ENCODE measurements at regions not wholly inside any gene's neighbourhood (a gene's known extent, or its start where the extent isn't known, plus 50 kb on each side); places are given as distances from the start of the nearest gene placed in this dataset.

DNA sequence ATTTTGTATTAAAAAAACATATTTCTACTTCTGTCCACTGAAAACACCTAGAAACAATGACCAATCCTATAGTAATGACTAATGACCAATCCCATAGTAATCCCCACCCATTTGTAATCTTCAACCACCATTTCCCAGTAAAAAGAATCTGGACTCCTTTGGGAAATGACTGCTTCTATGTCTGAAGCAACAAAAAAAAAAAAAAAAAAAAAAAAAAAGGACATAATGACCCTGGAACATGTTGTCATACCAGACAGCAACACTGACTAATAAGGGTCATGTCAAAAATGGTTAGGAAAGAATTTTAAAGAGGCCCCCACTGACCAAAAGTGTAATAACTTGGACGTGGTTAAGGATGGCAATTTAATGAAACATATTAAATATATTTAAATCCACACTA, 88.3 kb downstream of the TUBA3C start:
- TF ChIP-seq, protein P1, sequence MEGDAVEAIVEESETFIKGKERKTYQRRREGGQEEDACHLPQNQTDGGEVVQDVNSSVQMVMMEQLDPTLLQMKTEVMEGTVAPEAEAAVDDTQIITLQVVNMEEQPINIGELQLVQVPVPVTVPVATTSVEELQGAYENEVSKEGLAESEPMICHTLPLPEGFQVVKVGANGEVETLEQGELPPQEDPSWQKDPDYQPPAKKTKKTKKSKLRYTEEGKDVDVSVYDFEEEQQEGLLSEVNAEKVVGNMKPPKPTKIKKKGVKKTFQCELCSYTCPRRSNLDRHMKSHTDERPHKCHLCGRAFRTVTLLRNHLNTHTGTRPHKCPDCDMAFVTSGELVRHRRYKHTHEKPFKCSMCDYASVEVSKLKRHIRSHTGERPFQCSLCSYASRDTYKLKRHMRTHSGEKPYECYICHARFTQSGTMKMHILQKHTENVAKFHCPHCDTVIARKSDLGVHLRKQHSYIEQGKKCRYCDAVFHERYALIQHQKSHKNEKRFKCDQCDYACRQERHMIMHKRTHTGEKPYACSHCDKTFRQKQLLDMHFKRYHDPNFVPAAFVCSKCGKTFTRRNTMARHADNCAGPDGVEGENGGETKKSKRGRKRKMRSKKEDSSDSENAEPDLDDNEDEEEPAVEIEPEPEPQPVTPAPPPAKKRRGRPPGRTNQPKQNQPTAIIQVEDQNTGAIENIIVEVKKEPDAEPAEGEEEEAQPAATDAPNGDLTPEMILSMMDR (IDR thresholded peaks at IDR 0.05; ENCODE audit: low read length) = no peak
- TF ChIP-seq EZH2phosphoT487 (IDR thresholded peaks at IDR 0.05; ENCODE audit: low read length) (no peak), EZH2 (optimal IDR thresholded peaks at IDR 0.05; ENCODE audit: low read depth, low read length) (no peak)

Measured in MM.1S (cell line).